ENCODE measurements at regions not wholly inside any gene's neighbourhood (a gene's known extent, or its start where the extent isn't known, plus 50 kb on each side); places are given as distances from the start of the nearest gene placed in this dataset.

- no peak for DNase-seq
Measured at GRCh38 chr2:64222351-64222750, 78.1 kb upstream of the PELI1 start.

- DNase-seq = no peak
Measured at GRCh38 chr2:64223055-64223454, 78.8 kb upstream of the PELI1 start.

- no peak for DNase-seq
Measured at GRCh38 chr2:64225491-64225890, 81.3 kb upstream of the PELI1 start.

- DNase-seq = no peak
Measured at GRCh38 chr2:64226611-64227010, 82.4 kb upstream of the PELI1 start.

- no peak for DNase-seq
Measured at GRCh38 chr2:64227603-64228125, 83.4 kb upstream of the PELI1 start.

- DNase-seq = peak; percentile 50
Measured at GRCh38 chr2:64228126-64228678, 84.0 kb upstream of the PELI1 start.

- DNase-seq = no peak
Measured at GRCh38 chr2:64228918-64229317, 84.7 kb upstream of the PELI1 start.

- no peak for DNase-seq
Measured at GRCh38 chr2:64230540-64230939, 86.3 kb upstream of the PELI1 start.

GRCh38 chr2:64232266-64232665, 88.0 kb upstream of the PELI1 start:
- no peak for DNase-seq

GRCh38 chr2:64233376-64233922, 89.2 kb upstream of the PELI1 start:
- no peak for DNase-seq

- DNase-seq = no peak
Measured at GRCh38 chr2:64234150-64234549, 89.9 kb upstream of the PELI1 start.

- DNase-seq = no peak
Measured at GRCh38 chr2:64234785-64235184, 90.6 kb upstream of the PELI1 start.

- no peak for DNase-seq
Measured at GRCh38 chr2:64237266-64237665, 93.0 kb upstream of the PELI1 start.

GRCh38 chr2:64238799-64239198, 94.6 kb upstream of the PELI1 start:
- DNase-seq = no peak

- no peak for DNase-seq
Measured at GRCh38 chr2:64243081-64244036, 99.1 kb upstream of the PELI1 start.

GRCh38 chr2:64244037-64244416, 99.8 kb upstream of the PELI1 start:
- no peak for DNase-seq

GRCh38 chr2:64245631-64246030, 101.4 kb upstream of the PELI1 start:
- no peak for DNase-seq

- DNase-seq = no peak
Measured at GRCh38 chr2:64246962-64247361, 102.7 kb upstream of the PELI1 start.

GRCh38 chr2:64249426-64249825, 105.2 kb upstream of the PELI1 start:
- DNase-seq = no peak

- no peak for DNase-seq
Measured at GRCh38 chr2:64250063-64250462, 105.8 kb upstream of the PELI1 start.

- no peak for DNase-seq
Measured at GRCh38 chr2:64250751-64251423, 106.7 kb upstream of the PELI1 start.

- DNase-seq = no peak
Measured at GRCh38 chr2:64251497-64252250, 107.5 kb upstream of the PELI1 start.
